PFSK-1 (cell line): ENCODE measurements at regions not wholly inside any gene's neighbourhood (a gene's known extent, or its start where the extent isn't known, plus 50 kb on each side); places are given as distances from the start of the nearest gene placed in this dataset.

Source experiments
- POLR2AphosphoS5 ChIP-seq: IDR thresholded peaks from 2 replicates; pipeline ENCODE4 v1.6.1; 2012; ENCODE audit warnings: low read depth, mild to moderate bottlenecking, control low read depth, low read length, moderate library complexity
- SIN3A ChIP-seq: IDR thresholded peaks from 2 replicates; pipeline ENCODE4 v1.6.1; 2012; ENCODE audit warnings: mild to moderate bottlenecking, low read length, moderate library complexity, borderline replicate concordance; ENCODE audit not compliant: insufficient read depth

GRCh38 chr2:118634876-118635275 lies 212.6 kb downstream of the EN1 start:
- TF ChIP-seq POLR2AphosphoS5 (no peak), SIN3A (no peak)
